ENCODE measurements at regions not wholly inside any gene's neighbourhood (a gene's known extent, or its start where the extent isn't known, plus 50 kb on each side); places are given as distances from the start of the nearest gene placed in this dataset.

- TF ChIP-seq CTCF (IDR thresholded peaks at IDR 0.05; ENCODE audit: poor library complexity) (no peak), EZH2 (IDR thresholded peaks at IDR 0.05; ENCODE audit: borderline replicate concordance) (no peak)
Observed at GRCh38 chr10:114755537-114755936, 66.0 kb upstream of the FHIP2A start.
